IPS-18a (cell line): ENCODE measurements at regions not wholly inside any gene's neighbourhood (a gene's known extent, or its start where the extent isn't known, plus 50 kb on each side); places are given as distances from the start of the nearest gene placed in this dataset.

Source experiments
- H3K27ac ChIP-seq: one replicate; pipeline ENCODE4 v1.5.1; 2013; ENCODE audit warnings: low read length
- H3K27me3 ChIP-seq: one replicate; pipeline ENCODE4 v1.6.1; 2013; ENCODE audit warnings: mild to moderate bottlenecking, low read length; ENCODE audit not compliant: control insufficient read depth, insufficient read depth
- H3K36me3 ChIP-seq: one replicate; pipeline ENCODE4 v1.6.1; 2013; ENCODE audit warnings: low read depth, low read length; ENCODE audit not compliant: control insufficient read depth
- H3K4me1 ChIP-seq: one replicate; pipeline ENCODE4 v1.6.1; 2013; ENCODE audit warnings: low read depth, low read length; ENCODE audit not compliant: control insufficient read depth
- H3K4me3 ChIP-seq: one replicate; pipeline ENCODE4 v1.5.1; 2013; ENCODE audit warnings: low read length
- H3K9ac ChIP-seq: one replicate; pipeline ENCODE4 v1.6.1; 2013; ENCODE audit warnings: mild to moderate bottlenecking, low read length, moderate library complexity
- H3K9me3 ChIP-seq: one replicate; pipeline ENCODE4 v1.6.1; 2013; ENCODE audit warnings: low read depth, low read length; ENCODE audit not compliant: control insufficient read depth

- Histone ChIP-seq H3K27ac (no peak overlapping the region), H3K4me3 (no peak overlapping the region), H3K9ac (no peak overlapping the region), H3K4me1 (peaks cover 23% of the 10 kb centered on the region), H3K36me3 (no peaks in the 10 kb centered on the region), H3K27me3 (no peaks in the 10 kb centered on the region), H3K9me3 (no peaks in the 10 kb centered on the region)
Observed at GRCh38 chr2:173792166-173792565, 173.0 kb downstream of the SP3 start.

- Histone ChIP-seq H3K9ac (no peak overlapping the region), H3K4me1 (peaks cover 29% of the 10 kb centered on the region), H3K36me3 (no peaks in the 10 kb centered on the region), H3K27me3 (no peaks in the 10 kb centered on the region), H3K27ac (no peak overlapping the region), H3K4me3 (no peak overlapping the region), H3K9me3 (no peaks in the 10 kb centered on the region)
Observed at GRCh38 chr2:173792741-173793140, 172.4 kb downstream of the SP3 start.

DNA sequence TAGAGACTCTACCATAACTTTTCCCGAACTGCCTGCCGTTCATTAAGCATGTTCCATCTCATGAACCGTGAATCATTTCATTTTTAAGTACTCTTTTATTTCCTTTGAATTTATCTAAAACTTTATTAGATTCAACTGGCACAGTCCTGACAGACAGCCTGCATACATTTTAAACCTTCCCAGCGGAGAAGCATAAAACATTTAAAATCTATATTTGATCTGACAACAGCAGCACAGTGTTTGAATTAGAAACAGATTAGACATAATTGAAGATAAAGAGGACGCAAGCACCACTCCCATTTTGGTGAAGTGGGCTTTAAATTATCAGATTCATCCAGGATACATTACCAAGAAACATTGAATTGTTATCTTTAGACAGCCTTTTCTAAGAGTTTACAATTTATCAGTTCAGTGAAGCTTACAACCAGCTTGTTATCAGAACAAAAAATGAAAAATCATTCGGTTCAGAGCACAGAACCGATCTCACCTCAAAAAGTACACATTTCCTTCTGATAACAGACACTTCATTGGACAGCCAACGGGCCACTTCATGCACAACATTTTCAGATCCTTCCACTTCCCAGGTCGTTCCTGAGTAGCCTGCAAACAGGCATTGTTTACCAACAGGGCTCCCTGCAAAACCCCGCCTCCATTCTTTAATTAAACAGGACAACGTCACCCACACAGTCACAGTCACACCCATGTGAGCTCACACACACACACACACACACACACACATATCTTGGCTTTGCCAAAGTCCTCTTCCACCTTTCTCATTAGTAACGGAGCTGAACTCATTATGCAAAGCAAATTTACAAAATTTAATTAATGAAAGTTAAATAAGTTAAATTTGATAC lies 171.2 kb downstream of the SP3 start:
- Histone ChIP-seq H3K27me3 (no peaks in the 10 kb centered on the region), H3K4me1 (peaks cover 37% of the 10 kb centered on the region), H3K4me3 (no peak overlapping the region), H3K36me3 (no peaks in the 10 kb centered on the region), H3K9ac (no peak overlapping the region), H3K27ac (no peak overlapping the region), H3K9me3 (no peaks in the 10 kb centered on the region)

DNA sequence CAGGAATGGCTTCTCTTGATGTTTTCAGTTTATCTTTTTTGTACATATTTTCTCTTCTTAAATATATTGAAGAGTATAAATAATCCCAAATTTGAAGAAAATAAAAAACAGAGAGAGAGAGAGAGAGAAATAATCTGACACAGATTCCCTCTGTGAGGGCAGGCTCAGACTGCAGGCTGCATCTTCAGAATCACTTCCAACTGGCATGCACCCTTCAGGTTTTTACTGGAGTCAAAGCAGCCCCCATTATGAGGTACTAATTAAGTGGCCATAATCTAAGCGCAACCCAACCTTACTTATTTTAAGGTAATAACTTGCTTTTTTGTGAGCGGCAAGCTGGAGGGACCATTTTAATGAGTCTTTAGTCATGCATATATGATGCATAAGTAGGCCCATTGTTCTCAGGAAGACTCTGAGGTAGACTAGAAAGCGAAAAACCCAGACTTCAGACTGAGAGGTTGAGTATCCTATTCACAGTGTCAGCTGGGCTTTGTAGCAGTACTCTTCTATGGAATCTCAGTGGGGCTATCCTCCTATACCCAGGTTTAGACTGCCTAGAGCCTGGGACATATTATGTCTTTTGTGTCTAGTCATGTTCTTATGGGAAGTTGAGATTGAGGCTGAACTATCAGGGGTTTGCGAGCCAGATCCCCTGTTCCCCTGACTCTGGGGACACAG lies 167.4 kb downstream of the SP3 start:
- Histone ChIP-seq H3K36me3 (no peaks in the 10 kb centered on the region), H3K27ac (no peak overlapping the region), H3K9ac (no peak overlapping the region), H3K9me3 (no peaks in the 10 kb centered on the region), H3K4me1 (peaks cover 30% of the 10 kb centered on the region), H3K4me3 (no peak overlapping the region), H3K27me3 (no peaks in the 10 kb centered on the region)

DNA sequence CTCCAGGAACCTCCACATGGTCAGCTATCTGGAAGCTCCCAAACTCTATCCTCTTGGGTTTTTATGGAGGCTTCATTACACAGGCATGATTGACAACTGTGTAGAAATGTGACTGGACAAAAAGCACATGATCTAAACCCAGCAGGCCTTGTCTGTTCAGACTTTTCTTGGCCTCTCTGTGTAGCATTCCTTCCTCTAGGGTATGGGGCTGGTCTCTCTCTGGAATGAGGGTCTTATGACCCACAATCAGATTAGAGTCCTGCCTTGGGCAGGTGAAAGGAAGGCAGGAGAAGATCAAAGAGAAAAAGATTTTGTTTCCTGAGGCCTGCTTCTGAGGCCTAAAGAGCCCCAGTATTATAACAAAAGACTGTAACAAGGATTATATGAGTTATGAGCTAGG lies 162.7 kb downstream of the SP3 start:
- H3K9ac ChIP-seq, result no peak overlapping the region
- no peak overlapping the region for H3K27ac ChIP-seq
- H3K36me3 ChIP-seq, result no peaks in the 10 kb centered on the region
- no peaks in the 10 kb centered on the region for H3K9me3 ChIP-seq
- H3K4me1 ChIP-seq, result peaks cover 11% of the 10 kb centered on the region
- H3K4me3 ChIP-seq, result no peak overlapping the region
- H3K27me3 ChIP-seq, result no peaks in the 10 kb centered on the region

DNA sequence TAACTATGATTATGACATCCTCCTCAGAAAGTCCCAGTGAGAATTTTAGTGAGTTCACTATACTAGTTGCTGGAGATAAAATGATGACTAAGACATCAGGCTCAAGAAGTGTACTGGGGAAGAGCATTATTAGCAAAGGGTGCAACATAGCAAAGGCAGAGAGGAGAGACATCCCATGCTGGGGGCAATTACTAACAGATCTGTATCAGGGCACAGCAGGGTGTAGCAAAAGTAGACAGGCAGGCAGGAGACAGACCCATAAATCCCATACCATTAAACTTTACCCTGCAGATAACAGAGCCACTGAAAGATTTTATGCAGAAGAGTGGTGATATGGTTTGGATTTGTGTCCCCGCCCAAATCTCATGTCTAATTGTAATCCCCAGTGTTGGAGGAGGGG lies 161.7 kb downstream of the SP3 start:
- H3K36me3 ChIP-seq, result no peaks in the 10 kb centered on the region
- H3K27ac ChIP-seq, result no peak overlapping the region
- no peaks in the 10 kb centered on the region for H3K27me3 ChIP-seq

GRCh38 chr2:173806761-173807160 lies 158.4 kb downstream of the SP3 start:
- Histone ChIP-seq H3K27me3 (no peaks in the 10 kb centered on the region), H3K27ac (no peak overlapping the region), H3K9me3 (no peaks in the 10 kb centered on the region), H3K9ac (no peak overlapping the region), H3K4me1 (no peaks in the 10 kb centered on the region), H3K36me3 (no peaks in the 10 kb centered on the region), H3K4me3 (no peak overlapping the region)

More for the DNA sequence above, 161.7 kb downstream of the SP3 start:
- Histone ChIP-seq H3K4me1 (peaks cover 2% of the 10 kb centered on the region), H3K9me3 (no peaks in the 10 kb centered on the region), H3K4me3 (no peak overlapping the region), H3K9ac (no peak overlapping the region)

DNA sequence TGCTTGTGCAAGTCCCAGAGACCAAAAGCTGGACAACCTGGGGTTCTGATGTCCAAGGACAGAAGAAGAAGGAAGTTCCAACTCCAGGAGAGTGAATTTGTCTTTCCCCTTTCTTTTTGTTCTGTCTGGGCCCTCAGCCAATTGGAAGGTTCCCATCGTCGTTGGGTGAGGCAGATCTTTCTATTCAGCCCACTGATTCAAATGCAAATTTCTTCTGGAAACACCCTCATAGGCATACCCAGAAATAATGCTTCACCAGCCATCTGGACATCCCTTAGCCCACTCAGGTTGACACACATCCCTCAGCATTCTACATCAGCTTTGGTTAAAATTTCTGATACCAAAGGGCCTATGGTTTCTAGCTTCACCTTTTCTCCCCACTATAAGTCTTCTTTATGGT lies 156.5 kb downstream of the SP3 start:
- Histone ChIP-seq H3K27ac (no peak overlapping the region), H3K9ac (no peak overlapping the region)

GRCh38 chr2:173812321-173812720 lies 152.9 kb downstream of the SP3 start:
- H3K9ac ChIP-seq, result no peak overlapping the region
- no peaks in the 10 kb centered on the region for H3K9me3 ChIP-seq
- no peaks in the 10 kb centered on the region for H3K36me3 ChIP-seq
- no peak overlapping the region for H3K4me3 ChIP-seq
- H3K4me1 ChIP-seq, result no peaks in the 10 kb centered on the region
- H3K27ac ChIP-seq, result no peak overlapping the region
- no peaks in the 10 kb centered on the region for H3K27me3 ChIP-seq

More for the DNA sequence above, 156.5 kb downstream of the SP3 start:
- no peaks in the 10 kb centered on the region for H3K27me3 ChIP-seq
- H3K9me3 ChIP-seq, result no peaks in the 10 kb centered on the region
- no peaks in the 10 kb centered on the region for H3K4me1 ChIP-seq
- H3K4me3 ChIP-seq, result no peak overlapping the region
- no peaks in the 10 kb centered on the region for H3K36me3 ChIP-seq

DNA sequence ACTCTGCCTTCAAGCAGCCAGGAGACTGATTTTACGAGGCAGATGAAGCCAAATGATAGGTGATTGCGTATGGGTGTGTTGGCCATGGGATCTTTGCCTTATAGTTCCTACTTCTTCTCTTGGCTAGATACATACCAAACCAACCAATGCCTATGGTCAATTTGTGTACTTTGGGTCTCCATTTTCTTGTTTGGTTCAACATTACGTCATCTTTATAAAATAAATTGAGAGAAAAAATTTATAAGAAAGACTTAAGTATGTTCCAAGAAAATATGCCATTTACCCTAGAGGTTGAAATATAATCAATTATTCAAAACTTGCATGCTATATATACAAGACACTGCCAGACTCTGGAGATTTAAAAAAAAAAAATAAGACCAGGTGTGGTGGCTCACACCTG lies 150.9 kb downstream of the SP3 start:
- H3K9me3 ChIP-seq, result no peaks in the 10 kb centered on the region
- no peak overlapping the region for H3K27ac ChIP-seq
- no peaks in the 10 kb centered on the region for H3K4me1 ChIP-seq
- no peaks in the 10 kb centered on the region for H3K27me3 ChIP-seq
- no peaks in the 10 kb centered on the region for H3K36me3 ChIP-seq
- no peak overlapping the region for H3K9ac ChIP-seq
- H3K4me3 ChIP-seq, result no peak overlapping the region

DNA sequence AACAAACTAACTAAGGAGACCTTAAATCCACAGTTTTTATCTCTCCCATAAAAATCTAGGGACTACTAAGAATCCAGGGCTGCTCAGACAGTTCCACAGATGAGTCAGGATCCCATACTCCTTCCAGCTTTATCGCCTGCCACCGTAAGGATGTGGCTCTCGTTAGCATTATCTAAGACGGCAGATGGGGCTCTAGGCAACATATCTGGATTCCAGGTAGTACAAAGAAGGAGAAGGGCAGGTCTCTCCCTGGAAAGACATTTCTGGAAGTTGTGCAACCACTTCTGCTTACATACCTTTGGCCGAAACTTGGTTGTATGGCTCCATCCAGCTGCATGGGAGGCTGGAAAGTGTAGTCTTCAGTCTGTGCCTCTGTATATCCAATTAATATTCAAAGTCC lies 149.4 kb downstream of the SP3 start:
- Histone ChIP-seq H3K4me1 (no peaks in the 10 kb centered on the region), H3K27me3 (no peaks in the 10 kb centered on the region), H3K4me3 (no peak overlapping the region), H3K9me3 (no peaks in the 10 kb centered on the region), H3K9ac (no peak overlapping the region), H3K27ac (no peak overlapping the region), H3K36me3 (no peaks in the 10 kb centered on the region)

- no peak overlapping the region for H3K4me3 ChIP-seq
- no peaks in the 10 kb centered on the region for H3K4me1 ChIP-seq
- no peaks in the 10 kb centered on the region for H3K9me3 ChIP-seq
- H3K27ac ChIP-seq, result no peak overlapping the region
- no peaks in the 10 kb centered on the region for H3K27me3 ChIP-seq
- no peak overlapping the region for H3K9ac ChIP-seq
- no peaks in the 10 kb centered on the region for H3K36me3 ChIP-seq
Observed at GRCh38 chr2:173817582-173817981, 147.6 kb downstream of the SP3 start.
